ENCODE measurements at regions not wholly inside any gene's neighbourhood (a gene's known extent, or its start where the extent isn't known, plus 50 kb on each side); places are given as distances from the start of the nearest gene placed in this dataset.

DNA sequence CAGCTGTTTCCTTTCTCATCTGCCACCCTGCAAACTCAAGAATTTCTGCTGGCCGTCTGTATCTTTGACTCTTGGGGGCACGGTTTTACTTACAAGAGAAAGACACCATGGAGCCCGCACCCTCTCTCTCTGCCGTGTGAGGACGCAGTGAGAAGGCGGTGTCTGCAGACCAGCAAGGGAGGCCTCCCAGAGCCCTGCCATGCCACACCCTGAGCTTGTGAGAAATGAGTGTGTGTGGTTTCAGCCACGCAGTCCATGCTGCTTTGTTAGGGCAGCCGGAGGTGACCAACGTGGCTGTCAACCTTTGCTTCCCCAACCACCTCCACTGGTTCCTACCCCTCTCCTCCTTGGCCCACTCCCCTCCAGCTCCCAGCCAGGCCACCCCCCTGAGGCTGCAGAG, 70.1 kb upstream of the NUP50 start:
- intact Hi-C loops (cut with DNase I), result loop anchor here in 1 of 2 donors (10.0 kb wide), 1 partner anchor 119 kb away; no protein-coding TSS in a partner anchor
- no peak for TF ChIP-seq CTCF (IDR thresholded peaks at IDR 0.05)
- Histone ChIP-seq H3K4me3 (no peak overlapping the region), H3K36me3 (no peaks in the 10 kb centered on the region), H3K27ac (no peak overlapping the region), H3K4me1 (no peaks in the 10 kb centered on the region), H3K27me3 (peaks cover 0 to 61% of the 10 kb centered on the region in 2 donors), H3K9me3 (peaks cover 0 to 7% of the 10 kb centered on the region in 2 donors)
- ATAC-seq, result no peak
- no peak for DNase-seq

DNA sequence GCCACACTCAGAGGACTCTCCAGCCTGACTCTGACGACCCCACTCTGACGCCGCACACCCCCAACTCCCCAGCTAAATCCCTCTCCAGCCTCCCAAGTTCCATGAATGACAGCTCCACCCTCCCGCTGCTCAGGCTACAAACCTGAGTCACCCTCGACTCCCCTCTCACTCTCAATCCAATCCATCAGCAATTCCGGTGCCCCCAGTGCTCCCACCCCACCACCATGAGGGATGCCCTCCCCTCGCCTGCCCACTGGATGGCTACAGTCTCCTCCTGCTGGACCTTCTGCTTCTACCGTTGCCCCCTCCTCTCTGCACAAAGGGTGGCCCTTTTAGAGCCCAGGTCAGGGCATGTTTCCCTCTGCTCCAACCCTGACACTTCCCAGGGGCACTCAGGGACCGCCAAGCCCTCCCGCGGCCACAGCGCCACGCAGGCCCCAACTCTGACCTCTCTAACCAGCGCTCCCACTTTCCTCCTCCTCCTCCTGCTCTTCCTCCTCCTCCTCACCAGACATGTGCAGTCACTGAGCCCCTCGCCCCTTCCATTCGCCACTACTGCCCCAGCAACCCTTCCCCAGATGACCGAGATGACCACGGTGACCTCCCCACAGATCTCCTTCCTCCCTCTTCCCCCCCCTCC, 69.5 kb upstream of the NUP50 start:
- DNase-seq (no peak), ATAC-seq (no peak)
- Histone ChIP-seq H3K4me1 (no peaks in the 10 kb centered on the region), H3K27ac (no peak overlapping the region), H3K4me3 (no peak overlapping the region), H3K36me3 (no peaks in the 10 kb centered on the region), H3K9me3 (peaks cover 0 to 7% of the 10 kb centered on the region in 2 donors), H3K27me3 (peaks cover 0 to 67% of the 10 kb centered on the region in 2 donors)
- TF ChIP-seq CTCF (IDR thresholded peaks at IDR 0.05), result no peak
- intact Hi-C loops (cut with DNase I), result loop anchor here in 1 of 2 donors (10.0 kb wide), 1 partner anchor 119 kb away; no protein-coding TSS in a partner anchor

DNA sequence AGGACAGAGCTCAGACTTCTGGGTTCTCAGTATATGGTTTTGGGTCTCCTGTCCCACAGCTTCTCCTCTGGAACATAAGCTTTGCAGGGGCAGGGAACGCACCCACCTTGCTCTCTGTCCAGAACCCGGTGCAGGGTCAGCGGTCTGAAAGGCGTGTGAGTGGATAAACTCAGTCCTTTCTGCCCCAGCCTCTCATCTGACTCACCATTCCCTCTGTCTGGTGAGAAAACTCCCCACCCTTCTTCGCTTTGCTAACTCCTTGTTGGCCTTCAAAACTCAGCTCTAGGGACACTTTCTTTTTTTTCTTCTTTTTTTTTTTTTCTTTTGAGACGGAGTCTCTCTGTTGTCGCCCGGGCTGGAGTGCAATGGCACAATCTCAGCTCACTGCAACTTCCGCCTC, 68.9 kb upstream of the NUP50 start:
- no peaks in the 10 kb centered on the region for H3K36me3 ChIP-seq
- intact Hi-C loops (cut with DNase I), result loop anchor here in 1 of 2 donors (10.0 kb wide), 1 partner anchor 120 kb away; no protein-coding TSS in a partner anchor
- DNase-seq, result no peak

GRCh38 chr22:45096256-45096907, 67.3 kb upstream of the NUP50 start:
- Histone ChIP-seq H3K9me3 (peaks cover 0 to 7% of the 10 kb centered on the region in 2 donors), H3K4me1 (no peaks in the 10 kb centered on the region), H3K27ac (no peak overlapping the region), H3K36me3 (no peaks in the 10 kb centered on the region), H3K4me3 (no peak overlapping the region), H3K27me3 (peaks cover 0 to 76% of the 10 kb centered on the region in 2 donors)
- intact Hi-C loops (cut with DNase I), result loop anchor here in 1 of 2 donors (10.0 kb wide), 1 partner anchor 122 kb away; no protein-coding TSS in a partner anchor
- peak; percentile 65 to 68 for TF ChIP-seq CTCF (IDR thresholded peaks at IDR 0.05)
- ATAC-seq, result peak; percentile 93
- DNase-seq, result peak in 2 of 4 donors; percentile 40 to 64

More for the DNA sequence above, 68.9 kb upstream of the NUP50 start:
- peaks cover 0 to 7% of the 10 kb centered on the region in 2 donors for H3K9me3 ChIP-seq
- no peaks in the 10 kb centered on the region for H3K4me1 ChIP-seq
- TF ChIP-seq CTCF (IDR thresholded peaks at IDR 0.05), result no peak
- no peak overlapping the region for H3K27ac ChIP-seq
- peaks cover 0 to 73% of the 10 kb centered on the region in 2 donors for H3K27me3 ChIP-seq
- no peak overlapping the region for H3K4me3 ChIP-seq
- ATAC-seq, result no peak

- no peak for TF ChIP-seq CTCF (IDR thresholded peaks at IDR 0.05)
- H3K27me3 ChIP-seq, result peaks cover 0 to 76% of the 10 kb centered on the region in 2 donors
- DNase-seq (no peak), ATAC-seq (no peak)
- H3K4me3 ChIP-seq, result no peak overlapping the region
- intact Hi-C loops (cut with DNase I), result loop anchor here in 1 of 2 donors (10.0 kb wide), 1 partner anchor 122 kb away; no protein-coding TSS in a partner anchor
- H3K27ac ChIP-seq, result no peak overlapping the region
- H3K36me3 ChIP-seq, result no peaks in the 10 kb centered on the region
- no peaks in the 10 kb centered on the region for H3K4me1 ChIP-seq
- peaks cover 0 to 7% of the 10 kb centered on the region in 2 donors for H3K9me3 ChIP-seq
These were observed 66.7 kb upstream of the NUP50 start for GRCh38 chr22:45097061-45097460.

All from left lung (tissue), 4 donors.